Medulla oblongata (tissue), 1 donor: ENCODE measurements at regions not wholly inside any gene's neighbourhood (a gene's known extent, or its start where the extent isn't known, plus 50 kb on each side); places are given as distances from the start of the nearest gene placed in this dataset.

Experiments
- DNase-seq: peaks from one replicate; pipeline ENCODE4 v3.0.0-alpha.2; 2015; ENCODE audit errors: extremely low spot score

DNA sequence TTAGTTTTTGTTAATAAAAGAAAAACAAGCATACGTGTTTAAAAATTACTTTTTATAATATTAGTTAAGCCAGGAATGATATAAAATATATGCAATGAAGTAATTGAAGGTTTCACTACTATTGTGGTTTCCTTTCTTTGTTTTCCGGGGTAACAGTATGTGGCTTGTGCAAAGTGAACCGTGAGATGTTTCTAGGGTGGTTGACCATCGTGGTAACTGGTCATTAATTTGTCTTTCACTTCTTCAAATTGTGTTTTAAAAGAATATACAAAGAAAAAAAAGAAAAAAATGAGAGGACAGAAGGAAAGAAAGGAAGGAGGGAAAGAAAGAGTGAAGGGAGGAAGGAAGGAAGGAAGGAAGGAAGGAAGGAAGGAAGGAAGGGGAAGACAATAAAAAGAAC lies 330.1 kb upstream of the CPXCR1 start:
- DNase-seq, result no peak

DNA sequence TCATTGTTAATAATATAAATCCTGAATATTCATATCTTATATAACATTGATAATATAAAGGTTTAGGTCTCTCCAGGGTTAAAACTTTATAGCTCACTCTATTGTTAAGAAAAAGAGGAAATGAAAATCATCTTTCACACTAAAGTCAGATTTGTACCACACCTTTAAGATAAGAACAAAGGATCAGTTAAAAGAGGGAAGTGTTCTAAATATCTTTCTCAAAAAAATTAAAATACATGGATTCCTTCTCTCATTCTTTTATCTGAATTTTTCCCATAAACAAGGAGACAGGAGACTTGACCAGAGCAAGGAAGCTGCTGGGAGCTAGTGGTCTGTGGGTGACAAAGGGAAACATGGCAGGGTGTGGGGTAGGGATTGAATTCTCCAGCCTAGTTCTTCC lies 323.0 kb upstream of the CPXCR1 start:
- DNase-seq, result no peak

DNA sequence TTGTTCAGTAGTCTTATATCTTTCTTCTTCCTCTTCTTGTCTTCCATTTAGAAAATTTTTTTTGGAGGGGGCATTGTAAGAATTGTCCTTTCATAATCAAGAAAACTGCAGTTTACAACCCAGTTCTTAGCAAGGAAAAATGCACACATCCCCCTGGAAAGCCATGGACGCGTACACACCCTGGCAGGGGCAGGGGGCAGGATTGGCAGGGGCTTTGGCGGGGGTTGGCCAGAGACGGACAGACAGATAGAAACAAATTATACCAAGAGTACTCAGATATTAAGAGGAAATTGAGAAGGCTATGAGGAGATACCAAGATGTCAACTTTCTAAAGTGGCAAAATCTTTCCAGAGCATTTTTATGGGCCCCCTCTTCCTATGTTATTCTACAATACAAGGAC lies 322.5 kb upstream of the CPXCR1 start:
- no peak for DNase-seq

DNA sequence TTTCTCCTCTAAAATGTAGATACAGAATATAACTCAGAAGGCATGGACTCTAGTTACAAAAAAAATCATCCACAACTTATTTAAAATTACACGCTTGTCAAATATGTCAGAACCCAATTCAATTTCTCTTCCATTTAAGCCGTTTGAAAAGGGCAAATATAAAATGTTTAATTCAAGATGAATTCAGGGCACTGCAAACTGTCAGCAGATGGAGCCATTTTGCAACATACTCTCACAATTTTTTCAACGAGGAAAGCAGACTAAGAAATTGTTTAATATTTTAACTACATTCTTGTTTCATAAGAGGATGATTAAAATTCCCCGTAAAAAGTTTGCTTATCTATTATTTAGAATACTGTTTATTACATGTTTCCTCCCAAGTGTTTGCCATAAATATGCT lies 321.3 kb upstream of the CPXCR1 start:
- DNase-seq, result peak; percentile 19

DNA sequence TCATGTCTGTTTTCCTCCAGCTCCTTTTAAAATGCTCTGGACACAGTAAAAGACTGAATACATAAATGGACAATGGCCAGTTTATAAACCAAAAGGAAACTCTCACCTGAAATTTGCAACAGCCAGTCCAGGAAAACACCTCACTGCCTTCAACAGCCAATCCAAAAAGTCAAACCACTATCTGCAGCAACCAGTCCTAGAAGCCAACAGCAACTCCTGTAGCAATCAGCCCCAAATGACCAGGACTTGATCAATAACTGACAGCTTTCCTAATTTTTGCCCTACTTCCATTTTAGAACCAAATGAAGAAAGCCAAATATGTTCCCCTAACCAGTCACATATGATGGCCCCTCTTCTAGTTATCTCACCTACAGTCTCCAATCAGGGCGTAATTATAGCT lies 309.5 kb upstream of the CPXCR1 start:
- no peak for DNase-seq

DNA sequence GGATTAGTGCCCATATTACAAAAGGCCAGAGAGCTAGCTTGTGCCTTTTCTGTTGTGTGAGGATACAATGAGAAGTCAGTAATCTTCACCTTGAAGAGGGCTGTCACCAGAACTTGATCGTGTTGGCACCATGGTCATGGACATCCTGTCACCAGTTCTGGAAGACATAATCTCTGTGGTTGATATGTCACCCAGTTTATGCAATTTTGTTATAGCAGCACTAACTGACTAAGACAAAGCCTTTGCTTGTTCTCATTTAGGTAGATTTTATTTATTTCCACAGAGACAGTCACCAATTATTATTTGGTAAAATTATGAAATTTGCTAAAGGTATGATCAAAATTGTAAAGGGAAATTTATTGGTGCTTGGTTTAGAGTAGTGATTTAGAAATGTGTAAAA lies 308.8 kb upstream of the CPXCR1 start:
- DNase-seq, result no peak

DNA sequence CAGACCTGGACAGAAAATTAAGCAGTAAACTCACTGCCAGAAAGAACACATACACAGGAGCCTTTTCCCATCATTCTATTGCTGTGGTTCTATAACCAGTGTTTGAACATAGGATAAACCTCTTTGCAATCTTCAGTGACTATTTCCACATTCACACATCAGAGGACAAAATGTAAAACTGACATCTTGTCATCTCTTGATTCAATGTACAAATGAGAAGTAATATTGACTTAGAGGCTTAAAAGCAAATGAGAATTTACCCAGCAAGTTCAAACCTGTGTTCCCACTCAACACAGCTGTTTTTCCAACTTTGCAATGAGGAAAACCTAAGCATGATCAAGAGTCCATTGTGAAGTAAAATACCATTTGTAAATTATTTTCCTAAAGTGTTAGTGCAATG lies 307.1 kb upstream of the CPXCR1 start:
- DNase-seq, result no peak
